ENCODE measurements at regions not wholly inside any gene's neighbourhood (a gene's known extent, or its start where the extent isn't known, plus 50 kb on each side); places are given as distances from the start of the nearest gene placed in this dataset.

- peak; percentile 50 for ATAC-seq (ENCODE audit: low FRiP score)
- TF ChIP-seq CTCF (IDR thresholded peaks at IDR 0.05) = no peak
- DNase-seq (ENCODE audit: low spot score) = no peak
Observed at GRCh38 chr3:107943786-107944523, 146.9 kb downstream of the CD47 start.

GRCh38 chr3:107942951-107943749 lies 147.7 kb downstream of the CD47 start:
- DNase-seq (ENCODE audit: low spot score) = no peak

GRCh38 chr3:107942244-107942643 lies 148.6 kb downstream of the CD47 start:
- TF ChIP-seq CTCF (IDR thresholded peaks at IDR 0.05) = no peak
- ATAC-seq (ENCODE audit: low FRiP score) (no peak), DNase-seq (ENCODE audit: low spot score) (no peak)

More at GRCh38 chr3:107942951-107943749, 147.7 kb downstream of the CD47 start:
- no peak for ATAC-seq (ENCODE audit: low FRiP score)
- TF ChIP-seq CTCF (IDR thresholded peaks at IDR 0.05) = no peak

- no peak for TF ChIP-seq CTCF (IDR thresholded peaks at IDR 0.05)
- ATAC-seq (ENCODE audit: low FRiP score) (no peak), DNase-seq (ENCODE audit: low spot score) (no peak)
Observed at GRCh38 chr3:107939691-107940442, 151.0 kb downstream of the CD47 start.

- DNase-seq (ENCODE audit: low spot score) (no peak), ATAC-seq (ENCODE audit: low FRiP score) (peak; percentile 54)
- no peak for TF ChIP-seq CTCF (IDR thresholded peaks at IDR 0.05)
Observed at GRCh38 chr3:107938143-107938542, 152.7 kb downstream of the CD47 start.

- TF ChIP-seq CTCF (IDR thresholded peaks at IDR 0.05) = no peak
- DNase-seq (ENCODE audit: low spot score) (no peak), ATAC-seq (ENCODE audit: low FRiP score) (no peak)
Observed at GRCh38 chr3:107934808-107935207, 156.0 kb downstream of the CD47 start.

Data from omental fat pad (tissue), 3 donors.